PC-9 (cell line): ENCODE measurements at regions not wholly inside any gene's neighbourhood (a gene's known extent, or its start where the extent isn't known, plus 50 kb on each side); places are given as distances from the start of the nearest gene placed in this dataset.

ENCODE experiments used
- BruUV-seq: library from RNA; stranded (reverse); fragments of 400-500 nt; replicated peaks from 2 replicates; lab custom pipeline; 2021; lab: Mats Ljungman, UMichigan
- CTCF ChIA-PET: fragments of 300-600 bp; sonication (Branson Sonifier 250); formaldehyde crosslinking; loops from one replicate; lab custom pipeline; 2022; ENCODE audit warnings: antibody characterized with exemption; lab: Charles Lee
- POLR2A ChIA-PET: fragments of 300-600 bp; sonication (Branson Sonifier 250); formaldehyde crosslinking; loops from one replicate; lab custom pipeline; 2022; ENCODE audit warnings: antibody characterized with exemption; ENCODE audit not compliant: unreplicated experiment; lab: Charles Lee
- DNase-seq, 2 experiments: peaks; one replicate each; pipeline versions ENCODE4 v3.0.0 to v3.0.0-alpha.2; 2015 to 2022; ENCODE audit warnings: mixed read lengths in 1 of 2
- H2AFZ ChIP-seq: fragments of 200-600 bp; sonication (generic); 2 replicates; pipeline ENCODE4 v1.8.1; 2017; ENCODE audit warnings: antibody characterized with exemption
- H3F3A ChIP-seq: fragments of 200-600 bp; sonication (generic); 2 replicates; pipeline ENCODE4 v1.8.1; 2017; ENCODE audit warnings: antibody characterized with exemption, mild to moderate bottlenecking, low read depth; ENCODE audit not compliant: insufficient read depth
- H3K27ac ChIP-seq: fragments of 200-600 bp; sonication (generic); 2 replicates; pipeline ENCODE4 v1.6.1; 2016; ENCODE audit warnings: mixed run types
- H3K27me3 ChIP-seq: fragments of 200-600 bp; sonication (generic); 2 replicates; pipeline ENCODE4 v1.6.1; 2016; ENCODE audit warnings: low read depth, mixed run types; ENCODE audit not compliant: insufficient read depth
- H3K36me3 ChIP-seq: fragments of 200-600 bp; sonication (generic); 2 replicates; pipeline ENCODE4 v1.6.1; 2016; ENCODE audit warnings: low read depth, mixed run types
- H3K4me1 ChIP-seq: fragments of 200-600 bp; sonication (generic); replicated peaks from 2 replicates; pipeline ENCODE4 v1.6.1; 2016; ENCODE audit warnings: mixed run types; ENCODE audit not compliant: insufficient read depth
- H3K4me2 ChIP-seq: fragments of 200-600 bp; sonication (generic); 2 replicates; pipeline ENCODE4 v1.6.1; 2017; ENCODE audit warnings: mixed run types
- H3K4me3 ChIP-seq: fragments of 200-600 bp; sonication (generic); 2 replicates; pipeline ENCODE4 v1.6.1; 2016; ENCODE audit warnings: mixed run types
- H3K79me2 ChIP-seq: fragments of 200-600 bp; sonication (generic); 2 replicates; pipeline ENCODE4 v1.6.1; 2017; ENCODE audit warnings: low read depth, mixed run types
- H3K9me2 ChIP-seq: fragments of 200-600 bp; sonication (generic); 2 replicates; pipeline ENCODE4 v1.8.1; 2017; ENCODE audit warnings: mild to moderate bottlenecking; ENCODE audit not compliant: insufficient read depth
- H3K9me3 ChIP-seq: fragments of 200-600 bp; sonication (generic); 2 replicates; pipeline ENCODE4 v1.8.1; 2016; ENCODE audit warnings: low read depth; ENCODE audit not compliant: insufficient read depth
- H4K20me1 ChIP-seq: fragments of 200-600 bp; sonication (generic); 2 replicates; pipeline ENCODE4 v1.8.1; 2017; ENCODE audit not compliant: insufficient read depth
- CTCF ChIP-seq: fragments of 200-600 bp; sonication (generic); conservative IDR thresholded peaks from 2 replicates; pipeline ENCODE4 v1.6.1; 2017; ENCODE audit warnings: mixed run types, antibody characterized with exemption, mild to moderate bottlenecking, moderate library complexity
- EZH2 ChIP-seq: fragments of 200-600 bp; sonication (generic); IDR thresholded peaks from 2 replicates; pipeline ENCODE4 v1.8.0; 2017; ENCODE audit warnings: antibody characterized with exemption, low read depth
- intact Hi-C: fragments of 100-400 bp; cut with micrococcal nuclease; formaldehyde crosslinking; loops from one replicate; pipeline ENCODE4 v1.10.0; 2022; ENCODE audit not compliant: unreplicated experiment

- Histone ChIP-seq H3K9me2 (0 out of 2 replicates have a peak, but pooled peaks cover 5% of the 10 kb centered on the region), H4K20me1 (no peaks in the 10 kb centered on the region), H2AFZ (no peak overlapping the region), H3K27ac (no peak overlapping the region), H3K27me3 (no peaks in the 10 kb centered on the region), H3K4me3 (no peak overlapping the region), H3K4me2 (no peak overlapping the region), H3F3A (no peaks in the 10 kb centered on the region), H3K4me1 (no peaks in the 10 kb centered on the region), H3K9me3 (no peaks in the 10 kb centered on the region), H3K79me2 (no peaks in the 10 kb centered on the region), H3K36me3 (no peaks in the 10 kb centered on the region)
- no TSS peak for BruUV-seq
- no peak for DNase-seq
- intact Hi-C loops = no loop called here
- ChIA-PET POLR2A (no interaction called here), CTCF (no interaction called here)
- TF ChIP-seq CTCF = no peak
- no peak for TF ChIP-seq EZH2
These were observed 389.1 kb upstream of the TENM4 start for GRCh38 chr11:79829891-79830290.

GRCh38 chr11:79822766-79823165, 381.9 kb upstream of the TENM4 start:
- Histone ChIP-seq H3K27ac (no peak overlapping the region), H3K4me2 (no peak overlapping the region), H3K4me3 (no peak overlapping the region), H2AFZ (no peak overlapping the region), H3K4me1 (no peaks in the 10 kb centered on the region), H3F3A (no peaks in the 10 kb centered on the region), H3K9me2 (no peaks in the 10 kb centered on the region), H3K79me2 (no peaks in the 10 kb centered on the region), H3K9me3 (no peaks in the 10 kb centered on the region), H4K20me1 (no peaks in the 10 kb centered on the region), H3K27me3 (peaks cover 16% of the 10 kb centered on the region; the same call in 1 of the 2 replicates), H3K36me3 (no peaks in the 10 kb centered on the region)
- no peak for DNase-seq
- TF ChIP-seq EZH2 = no peak
- TF ChIP-seq CTCF = no peak
- ChIA-PET CTCF (no interaction called here), POLR2A (no interaction called here)
- intact Hi-C loops = no loop called here
- BruUV-seq = no TSS peak

DNA sequence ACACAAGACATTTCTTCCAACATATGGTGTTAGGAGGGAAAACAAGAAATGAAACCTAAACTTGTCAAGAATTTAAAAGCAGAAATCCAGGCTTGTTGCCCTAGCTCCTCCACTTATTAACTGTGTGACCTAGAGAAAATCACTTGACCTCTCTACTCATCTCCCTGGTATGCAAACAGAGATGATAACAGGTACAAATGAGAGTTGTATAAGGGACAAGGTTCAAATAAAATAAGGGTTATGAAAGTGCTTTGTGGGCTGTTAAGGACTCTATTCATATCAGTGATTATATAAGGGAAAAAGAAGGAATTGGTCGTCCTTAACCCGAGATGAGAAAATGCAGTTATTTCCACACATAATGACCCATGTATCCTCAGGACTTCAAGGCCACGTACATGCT, 372.7 kb upstream of the TENM4 start:
- Histone ChIP-seq H2AFZ (no peak overlapping the region), H3K4me2 (no peak overlapping the region), H3K9me3 (no peaks in the 10 kb centered on the region), H3F3A (no peaks in the 10 kb centered on the region), H3K27me3 (no peaks in the 10 kb centered on the region), H3K4me1 (no peaks in the 10 kb centered on the region), H3K4me3 (no peak overlapping the region), H3K36me3 (no peaks in the 10 kb centered on the region), H3K9me2 (no peaks in the 10 kb centered on the region), H4K20me1 (no peaks in the 10 kb centered on the region), H3K27ac (no peak overlapping the region), H3K79me2 (no peaks in the 10 kb centered on the region)
- ChIA-PET CTCF (no interaction called here), POLR2A (no interaction called here)
- intact Hi-C loops = no loop called here
- BruUV-seq = no TSS peak
- TF ChIP-seq CTCF (no peak), EZH2 (no peak)
- peak in 1 of 2 experiments; percentile 1 for DNase-seq
